ENCODE measurements at regions not wholly inside any gene's neighbourhood (a gene's known extent, or its start where the extent isn't known, plus 50 kb on each side); places are given as distances from the start of the nearest gene placed in this dataset.
"Not testable (repeated sequence)": the region's sequence is repeated elsewhere in the genome, so short reads cannot be mapped to it uniquely, and the experiment has no call there.

DNA sequence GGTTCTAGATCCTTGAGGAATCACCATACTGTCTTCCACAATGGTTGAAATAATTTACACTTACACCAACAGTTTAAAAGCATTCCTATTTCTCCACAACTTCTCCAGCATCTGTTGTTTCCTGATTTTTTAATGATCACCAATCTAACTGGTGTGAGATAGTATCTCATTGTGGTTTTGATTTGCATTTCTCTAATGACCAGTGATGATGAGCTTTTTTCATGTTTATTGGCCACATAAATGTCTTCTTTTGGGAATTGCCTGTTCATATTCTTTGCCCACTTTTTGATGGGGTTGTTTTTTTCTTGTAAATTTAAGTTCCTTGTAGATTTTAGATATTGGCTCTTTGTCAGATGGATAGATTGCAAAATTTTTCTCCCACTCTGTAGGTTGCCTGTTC lies 138.2 kb downstream of the CXCL12 start:
- not testable (repeated sequence) for H3K27me3 Mint-ChIP-seq (ENCODE audit: low read depth); H3K4me3 Mint-ChIP-seq; H3K4me1 Mint-ChIP-seq (ENCODE audit: low read depth); H3K36me3 Mint-ChIP-seq (ENCODE audit: low read depth); H3K27ac Mint-ChIP-seq; H3K9me3 Mint-ChIP-seq

DNA sequence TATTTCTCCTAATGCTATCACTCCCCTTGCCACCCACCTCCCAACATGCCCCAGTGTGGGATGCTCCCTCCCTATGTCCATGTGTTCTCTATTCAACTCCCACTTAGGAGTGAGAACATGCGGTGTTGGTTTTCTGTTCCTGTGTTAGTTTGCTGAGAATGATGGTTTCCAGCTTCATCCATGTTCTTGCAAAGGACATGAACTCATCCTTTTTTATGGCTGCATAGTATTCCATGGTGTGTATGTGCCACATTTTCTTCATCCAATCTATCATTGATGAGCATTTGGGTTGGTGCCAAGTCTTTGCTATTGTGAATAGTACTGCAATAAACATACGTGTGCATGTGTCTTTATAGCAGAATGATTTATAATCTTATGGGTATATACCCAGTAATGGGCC lies 138.6 kb downstream of the CXCL12 start:
- not testable (repeated sequence) for H3K27me3 Mint-ChIP-seq (ENCODE audit: low read depth); H3K27ac Mint-ChIP-seq; H3K36me3 Mint-ChIP-seq (ENCODE audit: low read depth); H3K4me3 Mint-ChIP-seq; H3K4me1 Mint-ChIP-seq (ENCODE audit: low read depth); H3K9me3 Mint-ChIP-seq

DNA sequence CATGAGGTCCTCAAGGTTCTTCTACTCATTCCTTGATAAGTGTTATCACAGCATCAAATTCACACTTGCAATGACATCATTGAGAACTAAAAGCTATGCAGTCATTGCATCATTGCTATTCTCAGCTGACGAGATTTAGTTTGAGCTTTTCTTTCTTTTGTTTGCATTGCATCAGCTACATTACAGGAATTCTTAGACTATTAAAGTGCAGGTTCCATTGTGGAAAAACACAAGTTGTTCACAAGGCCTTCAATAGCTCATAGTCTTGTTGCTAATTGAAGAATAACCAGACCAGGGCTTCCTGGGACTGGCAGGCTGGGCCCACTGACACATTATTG lies 139.3 kb downstream of the CXCL12 start:
- Mint-ChIP-seq H3K27me3 (ENCODE audit: low read depth) (no peaks in the 10 kb centered on the region), H3K36me3 (ENCODE audit: low read depth) (no peaks in the 10 kb centered on the region), H3K4me1 (ENCODE audit: low read depth) (no peaks in the 10 kb centered on the region), H3K9me3 (no peaks in the 10 kb centered on the region), H3K4me3 (no peak overlapping the region), H3K27ac (no peak overlapping the region)

DNA sequence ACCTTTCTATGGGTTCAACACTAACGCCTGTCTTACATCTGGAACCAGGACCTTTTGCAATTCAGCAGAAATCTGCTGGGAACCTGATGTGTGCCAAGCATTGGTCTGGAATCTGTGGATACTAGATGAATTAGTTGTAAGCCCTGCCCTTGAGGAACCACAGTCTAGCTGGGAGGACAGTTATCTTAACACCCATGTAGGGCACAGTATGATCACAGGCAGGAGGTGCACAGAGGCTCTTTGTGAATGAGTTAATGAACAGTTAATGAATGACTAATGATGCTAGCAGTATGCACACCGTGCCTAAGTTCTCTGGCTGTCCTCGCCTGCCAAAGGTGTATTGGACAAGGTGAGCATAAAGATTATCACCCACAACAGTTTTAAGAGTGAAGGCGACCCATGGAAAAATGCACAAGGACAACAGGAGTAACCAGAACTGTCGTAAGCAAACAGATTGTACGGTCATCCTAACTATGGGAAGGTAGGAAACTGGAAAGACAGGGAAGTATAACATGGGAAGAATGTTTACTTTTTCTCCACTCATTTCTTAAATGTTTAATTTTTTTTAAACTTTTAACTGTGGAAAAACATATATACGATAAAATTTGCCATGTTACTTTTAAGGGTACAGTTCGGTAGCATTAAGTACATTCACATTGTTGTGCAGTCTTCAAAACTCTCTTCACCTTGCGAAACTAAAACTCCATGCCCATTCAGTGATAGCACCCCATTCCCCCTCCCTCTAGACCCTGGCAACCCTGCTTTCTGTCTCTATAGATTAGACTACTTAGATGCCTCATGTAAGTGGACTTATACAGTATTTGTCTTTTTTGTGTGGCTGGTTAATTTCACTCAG lies 139.9 kb downstream of the CXCL12 start:
- no peaks in the 10 kb centered on the region for H3K27me3 Mint-ChIP-seq (ENCODE audit: low read depth)
- no peak overlapping the region for H3K4me3 Mint-ChIP-seq
- H3K36me3 Mint-ChIP-seq (ENCODE audit: low read depth): no peaks in the 10 kb centered on the region
- no peaks in the 10 kb centered on the region for H3K9me3 Mint-ChIP-seq
- no peak overlapping the region for H3K27ac Mint-ChIP-seq
- H3K4me1 Mint-ChIP-seq (ENCODE audit: low read depth): no peaks in the 10 kb centered on the region

DNA sequence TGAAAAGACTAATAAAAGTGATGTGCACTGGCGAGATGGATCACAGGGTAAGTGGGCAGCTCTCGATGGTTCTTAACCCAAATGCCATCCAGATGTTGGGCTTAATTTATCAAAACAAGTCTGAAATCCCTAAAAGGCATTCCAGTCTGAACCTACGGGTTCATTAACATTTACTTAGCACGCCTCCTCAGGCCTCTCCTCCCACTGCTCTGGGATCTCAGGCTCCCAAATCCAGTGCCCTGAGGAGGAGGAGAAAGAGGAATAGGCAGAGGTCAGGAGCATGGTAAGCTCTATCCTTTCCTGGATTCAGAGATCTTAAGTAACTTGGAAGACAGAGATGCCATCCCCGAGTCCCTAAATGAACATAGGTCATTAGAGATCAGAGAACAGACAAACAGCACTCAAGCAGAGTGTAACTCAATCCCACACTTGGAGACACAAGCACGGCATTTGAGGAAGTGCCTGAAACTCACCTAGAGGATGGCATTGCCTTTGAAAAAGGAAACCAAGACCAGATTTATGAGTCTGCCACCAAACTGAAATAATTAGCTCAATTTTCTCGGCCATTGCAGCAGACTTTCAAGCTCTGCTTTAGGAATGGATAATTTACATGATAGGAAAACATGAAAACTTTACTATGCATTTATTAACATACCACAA lies 140.9 kb downstream of the CXCL12 start:
- H3K27ac Mint-ChIP-seq: no peak overlapping the region
- H3K36me3 Mint-ChIP-seq (ENCODE audit: low read depth): no peaks in the 10 kb centered on the region

DNA sequence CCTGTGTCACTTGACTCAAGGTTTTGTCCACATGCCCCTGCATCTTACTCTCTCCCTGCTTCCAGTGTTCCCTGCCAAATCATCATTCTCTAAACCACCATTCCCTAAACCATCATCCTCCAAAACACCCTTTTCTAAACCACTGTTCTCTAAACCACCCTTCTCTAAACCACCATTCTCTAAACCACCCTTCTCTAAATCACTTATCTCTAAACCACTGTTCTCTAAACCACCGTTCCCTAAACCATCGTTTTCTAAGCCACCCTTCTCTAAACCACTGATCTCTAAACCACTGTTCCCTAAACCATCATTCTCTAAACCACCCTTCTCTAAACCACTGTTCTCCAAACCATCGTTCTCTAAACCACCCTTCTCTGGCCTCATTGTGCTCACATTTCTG lies 142.1 kb downstream of the CXCL12 start:
- H3K27ac Mint-ChIP-seq: no peak overlapping the region
- H3K27me3 Mint-ChIP-seq (ENCODE audit: low read depth): no peaks in the 10 kb centered on the region
- H3K4me3 Mint-ChIP-seq: no peak overlapping the region
- H3K4me1 Mint-ChIP-seq (ENCODE audit: low read depth): no peaks in the 10 kb centered on the region
- no peaks in the 10 kb centered on the region for H3K36me3 Mint-ChIP-seq (ENCODE audit: low read depth)
- no peaks in the 10 kb centered on the region for H3K9me3 Mint-ChIP-seq

More for the DNA sequence above, 140.9 kb downstream of the CXCL12 start:
- Mint-ChIP-seq H3K9me3 (no peaks in the 10 kb centered on the region), H3K4me3 (no peak overlapping the region), H3K27me3 (ENCODE audit: low read depth) (no peaks in the 10 kb centered on the region), H3K4me1 (ENCODE audit: low read depth) (no peaks in the 10 kb centered on the region)

DNA sequence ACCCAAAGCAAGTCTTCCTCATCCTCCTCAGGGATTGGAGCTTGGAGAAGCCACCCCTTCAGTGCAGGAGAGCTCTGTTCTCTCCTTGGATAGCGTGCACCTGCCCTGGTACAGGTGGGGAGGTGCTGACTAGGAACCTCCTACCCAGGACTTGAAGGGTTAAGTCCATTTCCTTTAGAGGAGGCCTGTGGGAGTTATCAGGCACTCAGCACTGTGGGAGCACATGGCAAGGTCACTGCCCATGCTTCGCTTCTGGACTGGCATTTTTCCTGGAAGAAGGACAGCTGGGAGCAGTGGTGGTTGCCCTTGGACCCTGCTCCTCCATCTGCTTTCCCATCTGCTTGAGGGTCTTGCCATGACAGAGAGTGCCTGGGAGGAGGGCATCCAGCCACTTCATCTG lies 142.8 kb downstream of the CXCL12 start:
- no peaks in the 10 kb centered on the region for H3K36me3 Mint-ChIP-seq (ENCODE audit: low read depth)

GRCh38 chr10:44240584-44241205 lies 144.2 kb downstream of the CXCL12 start:
- Mint-ChIP-seq H3K27ac (no peak overlapping the region), H3K4me1 (ENCODE audit: low read depth) (no peaks in the 10 kb centered on the region), H3K4me3 (no peak overlapping the region), H3K36me3 (ENCODE audit: low read depth) (no peaks in the 10 kb centered on the region), H3K27me3 (ENCODE audit: low read depth) (no peaks in the 10 kb centered on the region), H3K9me3 (peaks cover 4% of the 10 kb centered on the region)

More for the DNA sequence above, 142.8 kb downstream of the CXCL12 start:
- Mint-ChIP-seq H3K4me1 (ENCODE audit: low read depth) (no peaks in the 10 kb centered on the region), H3K9me3 (peaks cover 1% of the 10 kb centered on the region), H3K4me3 (no peak overlapping the region), H3K27me3 (ENCODE audit: low read depth) (no peaks in the 10 kb centered on the region), H3K27ac (no peak overlapping the region)

GRCh38 chr10:44238212-44238611 lies 146.7 kb downstream of the CXCL12 start:
- Mint-ChIP-seq H3K4me3 (no peak overlapping the region), H3K27ac (no peak overlapping the region), H3K4me1 (ENCODE audit: low read depth) (no peaks in the 10 kb centered on the region), H3K9me3 (peaks cover 4% of the 10 kb centered on the region), H3K27me3 (ENCODE audit: low read depth) (no peaks in the 10 kb centered on the region), H3K36me3 (ENCODE audit: low read depth) (no peaks in the 10 kb centered on the region)

GRCh38 chr10:44237364-44238049 lies 147.4 kb downstream of the CXCL12 start:
- H3K4me3 Mint-ChIP-seq: no peak overlapping the region
- no peaks in the 10 kb centered on the region for H3K4me1 Mint-ChIP-seq (ENCODE audit: low read depth)
- no peak overlapping the region for H3K27ac Mint-ChIP-seq
- no peaks in the 10 kb centered on the region for H3K27me3 Mint-ChIP-seq (ENCODE audit: low read depth)
- H3K36me3 Mint-ChIP-seq (ENCODE audit: low read depth): no peaks in the 10 kb centered on the region
- H3K9me3 Mint-ChIP-seq: peaks cover 4% of the 10 kb centered on the region

- Mint-ChIP-seq H3K36me3 (ENCODE audit: low read depth) (no peaks in the 10 kb centered on the region), H3K27ac (no peak overlapping the region), H3K27me3 (ENCODE audit: low read depth) (no peaks in the 10 kb centered on the region), H3K4me3 (no peak overlapping the region), H3K9me3 (peaks cover 4% of the 10 kb centered on the region), H3K4me1 (ENCODE audit: low read depth) (no peaks in the 10 kb centered on the region)
Observed at GRCh38 chr10:44235363-44235762, 149.5 kb downstream of the CXCL12 start.

DNA sequence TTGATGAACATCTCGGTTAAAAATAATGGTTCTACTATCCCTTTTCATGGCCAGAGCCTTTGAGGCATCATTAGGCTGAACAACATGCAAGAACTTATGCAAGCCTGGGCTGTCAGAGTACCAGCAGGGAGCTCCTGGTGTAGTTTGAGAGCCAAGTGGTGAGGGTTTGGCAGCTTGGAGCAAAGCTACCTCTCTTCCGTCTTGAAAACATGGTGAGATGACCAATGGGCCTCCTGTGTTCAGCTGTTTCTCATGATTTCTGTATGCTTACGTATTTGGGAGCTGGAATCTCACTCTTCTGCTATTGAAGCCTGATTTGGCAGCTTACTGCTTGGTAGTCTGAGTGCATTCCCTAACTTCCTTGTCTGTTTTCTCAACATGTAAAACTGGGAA lies 150.4 kb downstream of the CXCL12 start:
- Mint-ChIP-seq H3K4me1 (ENCODE audit: low read depth) (no peaks in the 10 kb centered on the region), H3K4me3 (no peak overlapping the region), H3K27ac (no peak overlapping the region), H3K36me3 (ENCODE audit: low read depth) (no peaks in the 10 kb centered on the region), H3K27me3 (ENCODE audit: low read depth) (no peaks in the 10 kb centered on the region), H3K9me3 (peaks cover 4% of the 10 kb centered on the region)

DNA sequence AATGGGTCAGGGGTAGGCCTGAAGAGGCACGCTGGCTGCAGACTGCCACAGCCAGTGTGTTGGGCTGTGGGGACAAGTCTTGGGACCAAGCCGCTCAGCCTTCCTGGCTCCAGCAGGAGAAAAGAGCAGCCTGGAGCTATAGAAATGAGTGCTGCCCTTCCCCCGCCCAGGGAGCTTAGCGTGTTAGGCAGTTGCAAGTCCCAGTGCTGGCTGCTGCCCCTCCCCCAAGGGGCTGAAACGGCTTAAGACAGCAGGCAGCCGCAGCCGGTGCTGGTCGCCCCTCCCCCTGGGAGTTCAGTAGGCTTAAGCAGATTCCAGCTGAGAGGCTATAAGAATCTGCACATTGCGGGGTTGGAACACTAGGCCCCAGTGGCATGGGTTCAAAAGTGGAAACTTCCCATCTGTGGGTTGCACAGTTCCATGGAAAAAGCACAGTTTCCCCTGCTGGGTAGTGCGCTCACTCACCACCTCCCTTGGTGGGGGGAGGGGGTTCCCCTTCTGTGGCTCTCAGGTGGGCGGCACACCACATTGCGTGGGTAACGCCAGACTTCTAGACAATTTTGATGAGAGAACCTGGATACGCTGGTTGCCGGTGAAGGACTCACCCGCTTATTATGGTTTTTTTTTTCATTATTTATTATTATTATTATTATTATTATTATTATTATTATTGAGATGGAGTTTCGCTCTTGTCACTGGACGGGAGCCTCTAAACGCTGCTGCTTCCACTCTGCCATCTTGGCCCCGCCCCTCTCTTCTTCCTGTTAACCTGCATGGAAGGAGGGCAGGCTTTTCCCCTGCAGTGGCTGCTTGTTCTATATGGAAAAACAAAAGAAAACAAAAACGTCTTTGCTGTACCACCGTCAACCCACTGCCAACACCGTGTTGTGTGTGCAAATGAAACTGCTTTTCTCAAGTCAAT lies 151.1 kb downstream of the CXCL12 start:
- Mint-ChIP-seq H3K36me3 (ENCODE audit: low read depth) (no peaks in the 10 kb centered on the region), H3K4me3 (no peak overlapping the region), H3K4me1 (ENCODE audit: low read depth) (no peaks in the 10 kb centered on the region), H3K27ac (no peak overlapping the region), H3K27me3 (ENCODE audit: low read depth) (no peaks in the 10 kb centered on the region), H3K9me3 (peaks cover 4% of the 10 kb centered on the region)

DNA sequence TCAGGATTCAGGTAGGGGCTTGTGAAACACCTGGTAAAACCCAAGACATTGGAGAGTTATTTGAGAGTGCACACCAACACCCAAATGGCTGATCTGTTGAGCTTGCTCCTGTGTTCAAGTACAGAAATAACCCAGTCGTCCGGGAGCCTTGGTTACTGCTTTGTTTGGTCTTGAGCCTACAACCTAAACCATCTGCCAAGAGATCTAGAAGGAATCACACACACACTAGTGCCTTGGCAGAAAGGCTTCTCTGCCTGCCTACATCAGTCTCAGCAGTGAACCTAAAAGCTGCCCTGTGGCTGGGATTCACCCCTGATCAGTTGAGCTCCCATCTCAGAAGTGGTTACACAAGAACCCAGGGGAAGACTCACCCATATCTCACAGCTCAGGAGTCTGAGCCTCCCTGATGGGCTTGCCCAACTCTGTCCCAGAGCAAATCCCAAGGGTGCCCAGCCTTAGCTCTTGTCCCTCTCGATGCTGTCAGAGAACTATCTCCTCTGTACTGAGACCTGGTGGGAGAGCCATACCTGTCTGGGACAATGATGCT lies 167.6 kb downstream of the CXCL12 start:
- Mint-ChIP-seq H3K27me3 (ENCODE audit: low read depth) (no peaks in the 10 kb centered on the region), H3K4me1 (ENCODE audit: low read depth) (no peaks in the 10 kb centered on the region)

More for the DNA sequence above, 167.6 kb downstream of the CXCL12 start:
- no peaks in the 10 kb centered on the region for H3K36me3 Mint-ChIP-seq (ENCODE audit: low read depth)
- H3K9me3 Mint-ChIP-seq: peaks cover 7% of the 10 kb centered on the region
- no peak overlapping the region for H3K4me3 Mint-ChIP-seq
- H3K27ac Mint-ChIP-seq: no peak overlapping the region
